ENCODE measurements at regions not wholly inside any gene's neighbourhood (a gene's known extent, or its start where the extent isn't known, plus 50 kb on each side); places are given as distances from the start of the nearest gene placed in this dataset.

- Histone ChIP-seq H3K4me3 (replicated peaks in 1 of 3; ENCODE audit: insufficient read depth in 1 of 3, low read depth in 2 of 3, low read length in 3 of 3) (no peak overlapping the region), H3K4me2 (ENCODE audit: low read depth, low read length) (no peak overlapping the region), H3K79me2 (ENCODE audit: insufficient read depth, low read length) (no peaks in the 10 kb centered on the region), H3K4me1 (ENCODE audit: insufficient read depth, low read length) (peaks cover 65% of the 10 kb centered on the region), H3K9me3 (ENCODE audit: low read length) (no peaks in the 10 kb centered on the region), H2AFZ (ENCODE audit: low read length) (no peak overlapping the region), H3K36me3 (replicated peaks in 1 of 2; ENCODE audit: control insufficient read depth in 1 of 2, insufficient read depth in 2 of 2, low read length in 2 of 2) (no peaks in the 10 kb centered on the region), H4K20me1 (ENCODE audit: insufficient read depth, low read length) (no peaks in the 10 kb centered on the region), H3K27me3 (ENCODE audit: control insufficient read depth in 1 of 2, insufficient read depth in 2 of 2, low read length in 2 of 2) (peaks cover 0 to 2% of the 10 kb centered on the region in 2 experiments; a peak in 1 of 5 replicates), H3K9ac (ENCODE audit: insufficient read depth, low read depth, low read length) (no peak overlapping the region), H3K27ac (ENCODE audit: extremely low read length, insufficient read depth, low read length) (no peak overlapping the region)
- in situ Hi-C loops (cut with HindIII; ENCODE audit: extremely low pct_ligation_motif_present, low pct_unique_long_range_greater_than_20kb) (no loop called here), intact Hi-C loops (cut with micrococcal nuclease; ENCODE audit: unreplicated experiment) (no loop called here)
- no peak for TF ChIP-seq RFXANK (CRISPR knock-in tag; IDR thresholded peaks at IDR 0.05)
- TF ChIP-seq ZNF772 (CRISPR knock-in tag; IDR thresholded peaks at IDR 0.05), result no peak
- no peak for TF ChIP-seq TRIM24 (CRISPR knock-in tag; IDR thresholded peaks at IDR 0.05)
- TF ChIP-seq ZNF775 (CRISPR knock-in tag; IDR thresholded peaks at IDR 0.05; ENCODE audit: borderline replicate concordance), result no peak
- no peak for TF ChIP-seq ZNF562 (CRISPR knock-in tag; IDR thresholded peaks at IDR 0.05; ENCODE audit: borderline replicate concordance)
- TF ChIP-seq ZNF558 (CRISPR knock-in tag; IDR thresholded peaks at IDR 0.05; ENCODE audit: borderline replicate concordance), result no peak
- TF ChIP-seq ZNF335 (CRISPR knock-in tag; IDR thresholded peaks at IDR 0.05), result no peak
- TF ChIP-seq HNRNPUL1 (IDR thresholded peaks at IDR 0.05; ENCODE audit: low read depth, low read length), result no peak
- no peak for TF ChIP-seq ZBTB21 (CRISPR knock-in tag; IDR thresholded peaks at IDR 0.05)
- ATAC-seq (no peak), DNase-seq (ENCODE audit: low spot score) (no peak), FAIRE-seq (no peak)
- no TSS peak for BruUV-seq (replicated peaks)
- ChIA-PET POLR2A (no interaction called here), CTCF (ENCODE audit: low intra/inter-chr PET ratio, low total read pairs) (no interaction called here)
- WGBS (ENCODE audit: low lambda C conversion rate), result 83% methylated on average over 10 of the region's 10 CpGs
Observed at GRCh38 chr4:184893801-184894571, 68.2 kb upstream of the ACSL1 start.

Measured in HepG2 (cell line).